Aorta (tissue), 5 donors: ENCODE measurements at regions not wholly inside any gene's neighbourhood (a gene's known extent, or its start where the extent isn't known, plus 50 kb on each side); places are given as distances from the start of the nearest gene placed in this dataset.

Source experiments
- ATAC-seq: fragments of 200-7000 bp; cut with Tn5 transposase; one replicate; pipeline ENCODE4 v1.9.1; 2022; ENCODE audit warnings: moderate library complexity; ENCODE audit not compliant: low FRiP score
- DNase-seq, 2 donors: peaks; one replicate each; pipeline ENCODE4 v3.0.0-alpha.2; 2020
- H3K27ac ChIP-seq, 2 donors: one replicate each; pipeline ENCODE4 v1.5.1; 2013; ENCODE audit warnings: low read length in 2 of 2, mild to moderate bottlenecking in 2 of 2, moderate library complexity in 2 of 2, control low read depth in 1 of 2, inconsistent platforms in 1 of 2, low read depth in 1 of 2
- H3K27me3 ChIP-seq, 2 donors: one replicate each; pipeline ENCODE4 v1.6.1; 2013; ENCODE audit warnings: control low read depth in 1 of 2, low read length in 1 of 2, mild to moderate bottlenecking in 1 of 2, moderate library complexity in 1 of 2; ENCODE audit not compliant: insufficient read depth in 2 of 2, control insufficient read depth in 1 of 2
- H3K36me3 ChIP-seq, 2 donors: one replicate each; pipeline ENCODE4 v1.6.1; 2013; ENCODE audit warnings: control low read depth in 1 of 2, low read length in 1 of 2, mild to moderate bottlenecking in 1 of 2; ENCODE audit not compliant: insufficient read depth in 2 of 2, control insufficient read depth in 1 of 2
- H3K4me1 ChIP-seq, 2 donors: one replicate each; pipeline ENCODE4 v1.6.1; 2013; ENCODE audit warnings: low read length in 2 of 2, control low read depth in 1 of 2, mild to moderate bottlenecking in 1 of 2, moderate library complexity in 1 of 2; ENCODE audit not compliant: insufficient read depth in 2 of 2, control insufficient read depth in 1 of 2
- H3K4me3 ChIP-seq, 2 donors: one replicate each; pipeline ENCODE4 v1.5.1; 2013; ENCODE audit warnings: low read length in 2 of 2, control low read depth in 1 of 2, mild to moderate bottlenecking in 1 of 2
- H3K9me3 ChIP-seq: one replicate; pipeline ENCODE4 v1.6.1; 2013; ENCODE audit warnings: mild to moderate bottlenecking, low read length; ENCODE audit not compliant: control insufficient read depth
- WGBS, 2 donors: extraction: QIAGEN DNeasy Blood & Tissue Kit; methylation state at CpG; one replicate each; pipeline ENCODE4 v1.1.7; 2013; 5-methylcytosine and 5-hydroxymethylcytosine counted together
- intact Hi-C, 2 donors: fragments of 100-400 bp; cut with DNase I; formaldehyde crosslinking; loops; one replicate each; pipeline versions ENCODE4 v1.14.2 to v1.15.0; 2022
- donor health status: healthy with polysubstance abuse.
- donor health status: Bipolar disorder and iron deficiency.
- donor health status: DM: no; HTN: no; CAD: no.
- donor health status: DM: no; HTN: no; CAD: no.
- donor health status: DM: yes; HTN: yes; CAD: no.

DNA sequence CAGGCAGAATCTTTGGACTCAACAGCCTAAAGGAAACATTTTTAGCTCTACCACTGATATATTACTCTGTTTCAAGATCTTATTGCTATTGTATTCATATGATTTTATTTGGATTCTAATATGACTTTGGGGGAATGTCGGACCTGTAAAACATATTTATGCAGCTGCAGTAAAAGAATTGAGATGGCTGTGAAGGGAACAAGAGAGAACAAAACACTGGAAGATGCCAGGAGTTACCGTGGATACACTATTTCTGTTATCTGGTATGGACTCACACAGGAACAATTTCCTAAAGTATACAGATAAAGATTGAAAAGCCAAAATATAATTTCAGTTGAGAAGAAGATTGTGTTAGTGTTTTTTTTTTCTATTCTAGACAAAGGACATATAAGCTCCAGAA lies 113.0 kb upstream of the DCLK2 start:
- no peak overlapping the region for H3K4me3 ChIP-seq
- peaks cover 1% of the 10 kb centered on the region for H3K9me3 ChIP-seq
- no peak for ATAC-seq
- no peaks in the 10 kb centered on the region for H3K36me3 ChIP-seq
- DNase-seq, result no peak
- H3K27ac ChIP-seq, result no peak overlapping the region
- no peaks in the 10 kb centered on the region for H3K27me3 ChIP-seq
- intact Hi-C loops, result no loop called here
- no peaks in the 10 kb centered on the region for H3K4me1 ChIP-seq
- 12 to 17% methylated on average over 2 of the region's 2 CpGs for WGBS, 2 donors

DNA sequence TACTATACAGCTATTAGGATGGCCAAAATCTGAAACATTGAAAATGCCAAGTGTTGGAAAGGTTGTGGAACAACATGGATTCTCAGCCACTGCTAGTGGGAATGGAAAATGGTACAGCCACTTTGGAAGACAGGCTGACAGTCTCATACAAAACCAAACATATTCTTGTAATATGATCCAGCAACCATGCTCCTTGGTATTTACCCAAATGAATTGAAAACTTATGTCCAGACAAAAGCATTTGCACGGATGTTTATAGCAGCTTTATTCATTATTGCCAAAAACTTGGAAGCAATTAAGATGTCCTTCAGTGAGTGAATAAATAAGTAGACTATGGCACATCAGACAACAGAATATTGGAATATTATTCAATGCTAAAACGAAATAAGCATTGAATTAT lies 105.8 kb upstream of the DCLK2 start:
- intact Hi-C loops, result no loop called here
- DNase-seq, result no peak
- no peaks in the 10 kb centered on the region for H3K27me3 ChIP-seq
- H3K4me1 ChIP-seq, result no peaks in the 10 kb centered on the region
- no peak for ATAC-seq
- no peaks in the 10 kb centered on the region for H3K36me3 ChIP-seq
- no peak overlapping the region for H3K4me3 ChIP-seq
- WGBS, 2 donors, result 63 to 69% methylated on average over 2 of the region's 2 CpGs
- peaks cover 1% of the 10 kb centered on the region for H3K9me3 ChIP-seq
- H3K27ac ChIP-seq, result no peak overlapping the region

DNA sequence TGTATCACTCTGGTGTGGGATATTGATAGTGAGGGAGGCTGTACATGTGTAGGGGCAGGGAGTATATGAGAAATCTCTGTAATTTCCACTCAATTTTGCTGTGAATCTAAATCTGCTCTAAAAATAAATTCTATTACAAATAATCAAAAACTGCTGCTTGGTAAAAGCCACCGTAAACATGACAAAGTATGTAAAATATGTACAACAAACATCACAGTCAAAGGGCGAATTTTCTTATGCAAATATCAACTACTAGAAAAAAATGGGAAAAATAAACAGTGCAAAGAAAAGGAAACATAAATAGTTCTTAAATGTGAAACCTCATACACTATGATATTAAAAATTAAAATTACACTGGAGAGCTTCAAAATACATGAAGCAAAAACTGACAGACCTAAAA lies 105.1 kb upstream of the DCLK2 start:
- ATAC-seq, result no peak
- no peak overlapping the region for H3K27ac ChIP-seq
- H3K4me3 ChIP-seq, result no peak overlapping the region
- no peaks in the 10 kb centered on the region for H3K4me1 ChIP-seq
- DNase-seq, result no peak
- intact Hi-C loops, result no loop called here
- H3K36me3 ChIP-seq, result no peaks in the 10 kb centered on the region
- H3K9me3 ChIP-seq, result peaks cover 1% of the 10 kb centered on the region
- H3K27me3 ChIP-seq, result no peaks in the 10 kb centered on the region
- WGBS, 2 donors, result 67 to 75% methylated on average over 2 of the region's 2 CpGs

DNA sequence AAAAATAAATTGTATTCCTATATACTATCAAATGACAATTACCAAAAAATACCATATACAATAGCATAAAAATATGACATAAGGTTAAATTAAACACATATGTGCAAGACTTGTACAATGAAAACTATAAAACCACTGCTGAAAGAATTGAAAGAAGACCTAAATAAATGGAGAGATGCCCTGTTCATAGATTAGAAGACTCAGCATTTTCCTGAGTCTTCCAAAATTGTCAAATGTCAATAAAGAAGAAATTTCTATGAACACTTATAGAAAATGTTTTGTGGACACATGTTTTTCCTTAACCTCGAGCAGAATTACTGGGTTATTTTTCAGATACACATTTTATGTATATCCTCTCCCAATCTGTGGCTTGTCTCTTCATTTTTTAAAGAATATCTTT lies 103.1 kb upstream of the DCLK2 start:
- Histone ChIP-seq H3K27me3 (no peaks in the 10 kb centered on the region), H3K27ac (no peak overlapping the region), H3K4me1 (no peaks in the 10 kb centered on the region), H3K36me3 (no peaks in the 10 kb centered on the region), H3K9me3 (no peaks in the 10 kb centered on the region), H3K4me3 (no peak overlapping the region)
- ATAC-seq (no peak), DNase-seq (no peak)
- 66 to 83% methylated on average over 1 of the region's 1 CpG for WGBS, 2 donors
- intact Hi-C loops, result no loop called here

DNA sequence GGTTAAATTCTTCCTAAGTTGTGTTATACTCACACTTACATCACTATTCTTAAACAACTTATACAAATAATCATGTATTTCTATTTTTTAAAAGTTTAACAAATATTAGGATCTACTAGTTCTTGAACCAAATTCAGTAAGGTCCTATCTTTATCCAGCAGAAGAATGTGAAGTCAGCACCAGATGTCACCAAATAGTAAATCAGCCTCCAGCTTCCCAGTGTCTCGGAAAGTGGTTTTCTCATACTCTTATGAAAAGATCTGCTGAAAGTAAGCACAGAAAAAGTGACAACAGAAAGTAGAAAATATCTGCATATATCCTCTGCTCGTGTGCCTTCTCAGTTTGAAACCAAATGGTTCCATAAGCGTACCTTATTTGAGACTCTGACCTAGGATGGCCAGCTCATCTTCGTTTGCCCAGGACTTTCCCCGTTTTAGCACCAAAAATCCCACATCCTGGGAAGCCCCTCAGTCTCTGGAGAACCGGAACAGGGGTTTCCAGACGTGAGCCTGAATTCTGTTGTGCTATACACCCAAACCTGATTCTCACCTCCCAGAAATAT lies 98.0 kb upstream of the DCLK2 start:
- ATAC-seq (no peak), DNase-seq (no peak)
- intact Hi-C loops, result loop anchor here in 1 of 2 donors (5.0 kb wide), 1 partner anchor 887 kb away; no protein-coding TSS in a partner anchor
- Histone ChIP-seq H3K4me1 (no peaks in the 10 kb centered on the region), H3K27me3 (no peaks in the 10 kb centered on the region), H3K4me3 (no peak overlapping the region), H3K27ac (no peak overlapping the region), H3K9me3 (no peaks in the 10 kb centered on the region), H3K36me3 (peaks cover 0 to 2% of the 10 kb centered on the region in 2 donors)
- WGBS, 2 donors, result 67 to 69% methylated on average over 7 of the region's 7 CpGs

DNA sequence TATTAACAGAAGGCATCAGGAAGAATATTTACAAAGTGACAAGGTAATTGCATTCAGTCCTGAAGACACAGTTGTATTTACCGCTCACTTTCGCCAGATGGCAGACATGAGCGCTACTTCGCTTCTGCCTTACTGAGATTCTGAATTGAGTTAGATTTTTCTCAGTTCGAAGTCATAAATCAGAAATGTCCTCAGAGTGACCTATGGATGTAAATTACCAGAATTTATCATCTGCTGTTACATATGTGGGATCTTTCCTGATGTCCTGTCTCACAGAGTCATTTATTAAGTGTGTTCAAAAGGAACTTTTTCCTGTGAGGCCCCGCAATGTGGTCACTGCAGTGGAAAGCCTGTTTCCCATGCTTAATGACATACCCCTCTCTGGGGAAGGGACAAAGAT lies 97.3 kb upstream of the DCLK2 start:
- ATAC-seq, result peak; percentile 70

DNA sequence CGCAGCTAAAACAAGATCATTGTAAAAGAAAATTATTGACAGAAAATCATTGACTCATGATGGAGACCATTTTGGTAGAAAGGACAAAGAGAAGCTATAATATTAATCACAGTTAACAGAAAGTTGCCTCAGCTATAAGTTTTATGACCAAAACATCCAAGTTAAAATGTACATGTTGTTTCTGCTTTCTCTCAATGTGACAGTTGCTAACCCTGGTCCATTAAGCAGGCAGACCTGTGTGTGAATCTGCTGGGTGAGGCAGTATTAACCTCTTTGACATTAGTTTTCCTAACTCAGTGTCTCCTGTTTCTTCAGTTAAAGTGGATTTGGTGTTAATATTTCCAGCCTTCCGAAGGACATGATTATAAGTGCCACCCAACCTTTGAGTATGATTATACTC lies 94.8 kb upstream of the DCLK2 start:
- 96% methylated on average over 2 of the region's 2 CpGs for WGBS, 2 donors
- Histone ChIP-seq H3K9me3 (no peaks in the 10 kb centered on the region), H3K4me1 (no peaks in the 10 kb centered on the region), H3K4me3 (no peak overlapping the region), H3K36me3 (peaks cover 0 to 2% of the 10 kb centered on the region in 2 donors), H3K27ac (no peak overlapping the region), H3K27me3 (no peaks in the 10 kb centered on the region)
- ATAC-seq (no peak), DNase-seq (no peak)
- intact Hi-C loops, result loop anchor here in 1 of 2 donors (5.0 kb wide), 1 partner anchor 884 kb away; no protein-coding TSS in a partner anchor

More for the DNA sequence above, 97.3 kb upstream of the DCLK2 start:
- H3K4me3 ChIP-seq, result no peak overlapping the region
- H3K36me3 ChIP-seq, result peaks cover 0 to 2% of the 10 kb centered on the region in 2 donors
- H3K9me3 ChIP-seq, result no peaks in the 10 kb centered on the region
- H3K4me1 ChIP-seq, result no peaks in the 10 kb centered on the region
- WGBS, 2 donors, result 17 to 18% methylated on average over 6 of the region's 6 CpGs
- H3K27ac ChIP-seq, result no peak overlapping the region
- peak; percentile 52 to 71 for DNase-seq
- no peaks in the 10 kb centered on the region for H3K27me3 ChIP-seq
- intact Hi-C loops, result loop anchor here in 1 of 2 donors (5.0 kb wide), 1 partner anchor 886 kb away; no protein-coding TSS in a partner anchor

DNA sequence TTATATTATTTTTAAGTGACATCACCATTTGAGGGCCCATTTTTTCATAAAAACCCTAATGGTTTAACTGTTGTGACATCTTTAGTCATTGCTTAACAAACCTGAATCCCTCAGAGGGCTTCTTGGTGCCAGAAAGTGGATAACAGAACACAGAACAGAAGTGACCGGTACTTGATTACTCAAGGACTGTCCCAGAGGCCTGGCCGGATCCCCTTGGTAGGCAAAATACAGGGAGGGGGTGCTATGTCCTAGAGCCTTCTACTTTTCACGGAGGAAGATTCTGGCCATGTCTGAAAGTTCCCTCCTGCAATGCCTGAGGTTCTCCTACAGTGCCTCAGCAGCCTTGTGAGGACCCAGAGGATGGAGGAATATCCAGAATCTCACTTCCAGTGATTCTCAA lies 94.3 kb upstream of the DCLK2 start:
- no peak for ATAC-seq
- Histone ChIP-seq H3K4me1 (no peaks in the 10 kb centered on the region), H3K9me3 (no peaks in the 10 kb centered on the region), H3K36me3 (peaks cover 0 to 2% of the 10 kb centered on the region in 2 donors), H3K4me3 (no peak overlapping the region), H3K27ac (no peak overlapping the region), H3K27me3 (no peaks in the 10 kb centered on the region)
- intact Hi-C loops, result loop anchor here in 1 of 2 donors (5.0 kb wide), 1 partner anchor 883 kb away; no protein-coding TSS in a partner anchor
- 99% methylated on average over 3 of the region's 3 CpGs for WGBS, 2 donors
- no peak for DNase-seq

DNA sequence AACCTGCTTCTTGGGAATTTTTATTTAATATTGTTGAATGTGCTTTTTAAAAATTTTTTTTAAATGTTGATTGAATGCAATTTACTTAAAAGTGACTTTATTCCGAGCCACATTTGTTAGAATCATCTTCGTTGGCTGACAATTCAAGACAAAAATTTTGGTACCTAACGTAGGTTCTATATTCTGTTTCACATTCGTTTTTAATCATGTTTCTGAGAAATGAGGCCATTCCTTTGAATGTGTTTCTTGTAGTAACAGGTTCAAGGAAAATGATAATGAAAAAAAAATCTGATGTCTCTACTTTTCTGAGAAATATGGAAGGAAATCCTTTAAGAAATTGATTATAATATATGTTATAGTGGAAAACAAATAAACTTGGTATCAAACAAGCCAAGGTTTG lies 92.3 kb upstream of the DCLK2 start:
- ATAC-seq (no peak), DNase-seq (no peak)
- H3K36me3 ChIP-seq, result peaks cover 0 to 2% of the 10 kb centered on the region in 2 donors
- no peaks in the 10 kb centered on the region for H3K9me3 ChIP-seq
- H3K4me3 ChIP-seq, result no peak overlapping the region
- intact Hi-C loops, result no loop called here
- no peaks in the 10 kb centered on the region for H3K27me3 ChIP-seq
- no peak overlapping the region for H3K27ac ChIP-seq
- WGBS, 2 donors, result 95 to 96% methylated on average over 4 of the region's 4 CpGs
- no peaks in the 10 kb centered on the region for H3K4me1 ChIP-seq
